ENCODE measurements at regions not wholly inside any gene's neighbourhood (a gene's known extent, or its start where the extent isn't known, plus 50 kb on each side); places are given as distances from the start of the nearest gene placed in this dataset.

- no peak for TF ChIP-seq SUZ12 (IDR thresholded peaks at IDR 0.05; ENCODE audit: unreplicated experiment)
- TF ChIP-seq NFIC (IDR thresholded peaks at IDR 0.05; ENCODE audit: low read depth, low read length): no peak
- TF ChIP-seq CEBPB (IDR thresholded peaks at IDR 0.05; ENCODE audit: borderline replicate concordance in 1 of 2, low read depth in 2 of 2, low read length in 2 of 2): no peak
Observed at GRCh38 chr1:175794586-175794985, 51.2 kb upstream of the TNR start.
